Tibial artery (tissue), 4 donors: ENCODE measurements at regions not wholly inside any gene's neighbourhood (a gene's known extent, or its start where the extent isn't known, plus 50 kb on each side); places are given as distances from the start of the nearest gene placed in this dataset.

Experiments
- DNase-seq, 2 donors: peaks; one replicate each; pipeline ENCODE4 v3.0.0-alpha.2; 2019
- H3K27ac ChIP-seq, 2 donors: fragments of 200-600 bp; sonication (generic) in 1 of 2; 1 replicate in 1 of 2; 2 replicates in 1 of 2; pipeline ENCODE4 v1.5.1; 2018 to 2019; ENCODE audit warnings: mild to moderate bottlenecking in 1 of 2
- H3K27me3 ChIP-seq, 2 donors: fragments of 200-600 bp; sonication (generic) in 1 of 2; one replicate each; pipeline versions ENCODE4 v1.5.1 to v1.6.0; 2016 to 2019
- H3K36me3 ChIP-seq, 3 donors: fragments of 200-600 bp; sonication (generic) in 2 of 3; one replicate each; pipeline ENCODE4 v1.5.1; 2016 to 2019; ENCODE audit warnings: mild to moderate bottlenecking in 2 of 3
- H3K4me1 ChIP-seq, 4 donors: fragments of 200-600 bp; sonication (generic) in 2 of 4; 1 replicate in 3 of 4; 2 replicates in 1 of 4; pipeline ENCODE4 v1.5.1; 2016 to 2019
- H3K4me3 ChIP-seq, 2 donors: fragments of 200-600 bp; sonication (generic) in 1 of 2; 1 replicate in 1 of 2; 2 replicates in 1 of 2; pipeline ENCODE4 v1.5.1; 2018 to 2019; ENCODE audit warnings: mild to moderate bottlenecking in 2 of 2
- H3K9me3 ChIP-seq, 3 donors: fragments of 200-600 bp; sonication (generic) in 1 of 3; one replicate each; pipeline ENCODE4 v1.5.1; 2016 to 2019
- intact Hi-C: fragments of 100-400 bp; cut with DNase I; formaldehyde crosslinking; loops from one replicate; pipeline ENCODE4 v1.15.0; 2023; ENCODE audit warnings: low total_unique reads
- TF ChIP-seq, protein P1 (sequence below), 2 experiments: fragments of 200-600 bp in 1 of 2; fragments of 450-650 bp in 1 of 2; IDR thresholded peaks; one replicate each; pipeline ENCODE4 v1.5.1; 2017 to 2019; ENCODE audit warnings: antibody characterized with exemption in 2 of 2, mild to moderate bottlenecking in 1 of 2, moderate library complexity in 1 of 2

DNA sequence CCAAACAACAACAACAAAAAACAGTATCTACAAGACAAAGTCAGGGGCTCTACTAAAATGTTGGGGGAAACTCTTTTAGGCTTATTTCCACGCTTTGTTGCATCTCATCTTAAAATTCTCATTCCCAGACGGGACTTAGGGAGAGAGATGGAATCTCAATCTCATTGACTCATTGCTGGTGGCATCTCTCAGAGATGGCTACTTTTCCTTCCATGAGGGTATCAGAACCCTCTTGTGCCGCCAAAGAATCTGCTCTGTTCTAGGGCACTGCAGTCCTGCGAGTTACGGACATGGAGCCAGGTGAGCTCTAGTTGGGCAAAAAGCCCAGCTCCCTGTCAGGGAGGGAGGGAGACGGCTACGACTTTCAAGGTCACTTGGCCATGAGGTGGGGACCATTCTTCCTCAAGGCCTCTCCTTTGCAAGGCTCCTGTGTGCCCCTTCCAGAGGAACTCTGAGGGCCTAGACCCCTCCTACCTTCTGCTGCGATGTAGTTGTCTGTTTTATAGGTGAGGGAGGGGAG, 68.0 kb downstream of the MYCN start:
- DNase-seq, result no peak
- H3K4me1 ChIP-seq, result peaks cover 0 to 5% (median 2%) of the 10 kb centered on the region in 4 donors
- no peaks in the 10 kb centered on the region for H3K36me3 ChIP-seq
- TF ChIP-seq, protein P1, sequence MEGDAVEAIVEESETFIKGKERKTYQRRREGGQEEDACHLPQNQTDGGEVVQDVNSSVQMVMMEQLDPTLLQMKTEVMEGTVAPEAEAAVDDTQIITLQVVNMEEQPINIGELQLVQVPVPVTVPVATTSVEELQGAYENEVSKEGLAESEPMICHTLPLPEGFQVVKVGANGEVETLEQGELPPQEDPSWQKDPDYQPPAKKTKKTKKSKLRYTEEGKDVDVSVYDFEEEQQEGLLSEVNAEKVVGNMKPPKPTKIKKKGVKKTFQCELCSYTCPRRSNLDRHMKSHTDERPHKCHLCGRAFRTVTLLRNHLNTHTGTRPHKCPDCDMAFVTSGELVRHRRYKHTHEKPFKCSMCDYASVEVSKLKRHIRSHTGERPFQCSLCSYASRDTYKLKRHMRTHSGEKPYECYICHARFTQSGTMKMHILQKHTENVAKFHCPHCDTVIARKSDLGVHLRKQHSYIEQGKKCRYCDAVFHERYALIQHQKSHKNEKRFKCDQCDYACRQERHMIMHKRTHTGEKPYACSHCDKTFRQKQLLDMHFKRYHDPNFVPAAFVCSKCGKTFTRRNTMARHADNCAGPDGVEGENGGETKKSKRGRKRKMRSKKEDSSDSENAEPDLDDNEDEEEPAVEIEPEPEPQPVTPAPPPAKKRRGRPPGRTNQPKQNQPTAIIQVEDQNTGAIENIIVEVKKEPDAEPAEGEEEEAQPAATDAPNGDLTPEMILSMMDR (IDR thresholded peaks at IDR 0.05), result no peak
- H3K4me3 ChIP-seq, result no peak overlapping the region
- H3K27ac ChIP-seq, result no peak overlapping the region
- H3K9me3 ChIP-seq, result no peaks in the 10 kb centered on the region
- peaks cover 0 to 30% of the 10 kb centered on the region in 2 donors for H3K27me3 ChIP-seq
- intact Hi-C loops, result no loop called here

DNA sequence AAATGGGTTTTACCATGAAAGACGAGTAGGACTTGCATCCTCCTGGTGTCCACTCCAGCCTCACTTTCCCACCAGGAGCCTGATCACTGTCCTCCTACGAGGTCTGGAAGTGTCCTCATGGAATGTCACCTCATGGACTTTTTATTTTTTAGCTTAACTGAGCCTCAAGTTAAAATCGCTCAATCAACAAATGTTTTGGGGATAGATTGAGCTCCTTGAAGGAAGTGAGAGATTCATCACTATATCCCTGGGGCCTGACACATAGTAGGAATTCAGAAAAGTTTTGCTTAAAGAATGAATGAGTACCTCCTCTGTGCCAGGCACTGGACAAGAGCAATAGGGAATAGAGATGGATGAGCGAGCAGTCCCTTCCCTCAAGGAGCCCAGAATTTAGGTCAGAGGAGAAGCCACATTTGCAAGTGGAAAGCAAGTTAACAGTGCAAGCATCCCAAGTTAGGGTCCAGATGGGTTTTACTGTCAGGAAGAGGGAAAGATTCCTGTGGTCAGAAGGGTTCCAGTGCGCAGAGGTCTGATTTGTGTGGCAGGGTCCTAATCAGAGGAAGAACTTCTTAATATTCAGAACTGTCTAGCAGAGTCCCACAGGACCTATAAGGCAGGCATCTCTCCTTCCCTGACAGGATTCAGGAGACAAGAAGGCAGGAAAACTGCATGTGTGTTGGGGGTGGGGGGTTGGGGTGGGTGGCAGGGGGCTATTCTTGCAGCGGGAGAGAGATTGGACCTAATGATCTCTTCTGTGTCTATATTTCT, 67.0 kb downstream of the MYCN start:
- H3K4me3 ChIP-seq, result no peak overlapping the region
- no peaks in the 10 kb centered on the region for H3K4me1 ChIP-seq
- no peaks in the 10 kb centered on the region for H3K36me3 ChIP-seq
- TF ChIP-seq, protein P1 (IDR thresholded peaks at IDR 0.05), result no peak
- DNase-seq, result no peak
- H3K27me3 ChIP-seq, result peaks cover 0 to 20% of the 10 kb centered on the region in 2 donors
- intact Hi-C loops, result no loop called here
- no peak overlapping the region for H3K27ac ChIP-seq
- no peaks in the 10 kb centered on the region for H3K9me3 ChIP-seq

DNA sequence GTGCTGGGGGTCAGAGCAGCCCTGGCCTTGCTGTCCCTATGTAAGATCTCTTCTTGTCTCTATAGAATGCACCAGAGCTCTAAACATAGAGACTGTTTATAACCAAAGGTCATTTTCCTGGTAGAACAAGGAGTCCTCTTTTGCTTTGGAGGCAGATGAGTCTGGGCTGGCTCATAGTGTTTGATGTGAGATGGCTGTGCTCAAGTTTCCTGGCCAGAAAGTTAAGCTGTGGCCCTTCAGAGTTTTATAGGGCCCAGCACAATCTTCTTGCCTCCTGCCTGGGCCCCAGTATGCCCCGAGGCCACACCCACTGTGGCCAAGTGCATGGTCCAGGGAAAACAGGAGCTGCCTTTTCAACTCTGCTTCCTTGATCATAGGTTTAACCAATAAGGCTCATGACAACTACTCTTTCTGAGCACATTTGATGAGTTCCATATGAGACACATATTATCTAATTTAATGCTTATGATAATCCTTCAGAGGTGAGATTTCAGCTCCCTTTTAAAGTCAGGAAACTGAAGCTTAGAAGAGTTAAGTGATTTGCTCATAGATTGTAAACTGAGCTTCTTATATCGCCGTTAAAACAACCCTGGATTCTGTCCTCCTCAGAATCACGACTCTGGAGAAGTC, 66.3 kb downstream of the MYCN start:
- Histone ChIP-seq H3K36me3 (no peaks in the 10 kb centered on the region), H3K9me3 (no peaks in the 10 kb centered on the region), H3K27ac (no peak overlapping the region), H3K4me3 (no peak overlapping the region), H3K4me1 (no peaks in the 10 kb centered on the region), H3K27me3 (peaks cover 0 to 25% of the 10 kb centered on the region in 2 donors)
- intact Hi-C loops, result no loop called here
- DNase-seq, result no peak
- TF ChIP-seq, protein P1 (IDR thresholded peaks at IDR 0.05), result no peak

DNA sequence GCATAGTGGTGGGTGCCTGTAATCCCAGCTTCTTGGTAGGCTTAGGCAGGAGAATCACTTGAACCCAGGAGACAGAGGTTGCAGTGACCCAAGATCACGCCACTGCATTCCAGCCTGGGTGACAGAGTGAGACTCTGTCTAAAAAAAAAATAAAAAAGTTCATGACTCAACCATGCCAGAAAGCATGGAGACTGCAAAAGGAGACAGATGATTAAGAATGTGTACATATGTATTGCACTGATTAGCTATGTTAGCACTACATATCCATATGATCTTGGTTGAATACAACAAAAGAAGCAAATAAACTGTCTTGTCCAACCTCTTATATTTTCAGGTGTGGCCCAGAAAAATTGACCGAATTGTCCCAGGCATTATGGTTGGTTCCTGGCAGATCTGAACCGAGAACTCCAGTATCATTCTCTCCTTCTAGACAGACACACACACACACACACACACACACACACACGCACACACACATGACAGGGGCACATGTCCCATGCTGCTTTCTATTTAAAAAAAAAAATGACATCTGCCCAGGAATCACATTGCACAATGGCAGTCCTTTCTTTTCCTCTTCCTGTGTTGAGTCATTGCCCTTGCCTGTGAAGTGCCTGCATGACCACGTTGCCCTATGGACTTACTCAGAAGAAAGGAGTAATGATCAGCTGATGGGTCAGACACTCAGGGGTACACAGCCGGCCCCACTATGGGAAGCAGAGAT, 65.6 kb downstream of the MYCN start:
- Histone ChIP-seq H3K4me3 (no peak overlapping the region), H3K27ac (no peak overlapping the region), H3K36me3 (no peaks in the 10 kb centered on the region), H3K9me3 (no peaks in the 10 kb centered on the region), H3K27me3 (peaks cover 0 to 18% of the 10 kb centered on the region in 2 donors), H3K4me1 (no peaks in the 10 kb centered on the region)
- peak in 1 of 2 donors; percentile 35 for DNase-seq
- intact Hi-C loops, result no loop called here
- TF ChIP-seq, protein P1 (IDR thresholded peaks at IDR 0.05), result no peak

DNA sequence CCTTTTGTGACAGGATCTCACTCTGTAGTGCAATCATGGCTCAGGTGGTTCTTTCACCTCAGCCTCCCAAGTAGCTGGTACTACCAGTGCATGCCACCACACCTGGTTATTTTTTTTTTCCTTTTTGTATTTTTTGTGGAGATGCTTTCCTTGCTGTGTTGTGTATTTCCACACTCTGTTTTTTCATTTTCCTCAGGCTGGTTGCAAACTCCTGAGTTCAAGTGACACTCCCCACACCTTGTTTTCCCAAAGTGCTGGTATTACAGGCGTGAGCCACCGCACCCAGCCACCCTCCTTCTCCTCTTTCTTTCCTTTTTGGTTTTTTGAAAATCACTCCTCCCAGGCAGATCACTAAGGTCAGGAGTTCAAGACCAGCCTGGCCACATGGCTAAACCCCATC, 65.0 kb downstream of the MYCN start:
- Histone ChIP-seq H3K4me3 (no peak overlapping the region), H3K27me3 (peaks cover 0 to 18% of the 10 kb centered on the region in 2 donors), H3K27ac (no peak overlapping the region), H3K4me1 (no peaks in the 10 kb centered on the region), H3K9me3 (no peaks in the 10 kb centered on the region), H3K36me3 (no peaks in the 10 kb centered on the region)
- no peak for DNase-seq
- intact Hi-C loops, result no loop called here
- TF ChIP-seq, protein P1 (IDR thresholded peaks at IDR 0.05), result no peak
